GM18951 (cell line): ENCODE measurements at regions not wholly inside any gene's neighbourhood (a gene's known extent, or its start where the extent isn't known, plus 50 kb on each side); places are given as distances from the start of the nearest gene placed in this dataset.

Experiments
- POLR2A ChIP-seq: IDR thresholded peaks from 4 replicates; pipeline ENCODE4 v1.6.1; 2011; ENCODE audit warnings: mild to moderate bottlenecking; ENCODE audit not compliant: insufficient read length, insufficient read depth; ENCODE audit errors: extremely low read depth
- in situ Hi-C: fragments of 300-500 bp; cut with MboI; formaldehyde crosslinking; loops from one replicate; pipeline ENCODE4 v1.12.0; 2022; ENCODE audit warnings: low sequenced_read_pairs, mixed read lengths, inconsistent platforms; ENCODE audit not compliant: unreplicated experiment

DNA sequence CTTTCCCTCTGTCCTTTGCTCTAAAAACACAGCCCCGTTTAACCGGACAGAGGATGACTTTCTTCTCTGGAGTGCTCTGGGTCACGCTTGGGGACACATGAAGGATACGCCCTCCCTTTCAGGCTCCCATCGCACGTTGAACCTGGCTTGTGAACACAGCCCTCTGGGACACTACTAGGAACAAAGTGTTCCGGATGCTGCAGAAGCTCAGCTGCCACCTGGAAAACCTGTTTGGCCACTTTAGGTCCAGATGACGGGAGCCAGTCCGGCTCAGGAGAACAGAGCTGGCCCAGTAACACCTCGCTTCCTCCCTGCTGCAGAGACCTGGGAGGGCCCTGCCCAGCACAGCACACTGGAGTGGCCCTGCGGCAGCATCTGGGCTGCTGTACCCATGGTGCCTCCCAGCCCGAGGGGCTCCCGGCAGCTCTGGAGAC lies 60.1 kb downstream of the GADD45G start:
- in situ Hi-C loops, result no loop called here
- no peak for TF ChIP-seq POLR2A

DNA sequence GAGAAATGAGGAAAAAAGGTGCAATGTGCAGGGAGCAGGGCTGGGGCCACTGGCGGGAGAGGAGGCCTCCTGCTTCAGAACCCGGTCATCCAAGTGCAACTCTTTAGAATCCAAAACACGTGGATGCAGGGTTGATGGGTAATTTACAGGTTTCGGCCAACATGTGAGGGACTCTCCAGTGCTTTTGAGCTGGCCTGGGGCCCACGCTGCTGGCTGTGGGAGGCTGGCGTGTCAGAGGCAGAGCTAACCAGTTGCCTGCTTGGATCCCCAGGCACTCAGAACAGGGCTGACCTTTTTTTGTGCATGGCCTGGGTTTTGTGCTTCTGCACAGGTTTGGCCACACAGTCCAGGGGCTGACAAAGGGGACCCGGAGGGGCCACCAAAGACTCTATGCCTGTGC lies 61.6 kb downstream of the GADD45G start:
- TF ChIP-seq POLR2A, result no peak
- in situ Hi-C loops, result no loop called here

DNA sequence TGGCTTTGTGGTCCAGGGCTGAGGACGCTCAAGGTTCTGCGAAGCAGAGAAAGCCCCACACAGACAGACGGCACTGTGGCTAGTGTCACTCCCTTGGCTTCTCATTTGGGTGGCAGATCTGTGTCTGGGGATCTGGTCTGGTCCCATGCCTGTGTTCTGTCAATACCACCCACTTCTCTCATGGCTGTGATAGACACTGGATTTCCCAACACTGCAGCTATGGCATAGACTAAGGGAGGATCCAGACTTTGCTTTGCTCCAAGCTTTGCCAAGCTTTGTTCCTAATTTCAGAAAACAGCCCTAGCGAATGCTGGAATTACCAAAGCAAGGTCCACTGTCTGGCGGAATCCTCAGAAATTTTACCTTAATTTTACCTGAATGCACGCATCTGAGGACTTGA lies 62.1 kb downstream of the GADD45G start:
- no peak for TF ChIP-seq POLR2A
- in situ Hi-C loops, result no loop called here

DNA sequence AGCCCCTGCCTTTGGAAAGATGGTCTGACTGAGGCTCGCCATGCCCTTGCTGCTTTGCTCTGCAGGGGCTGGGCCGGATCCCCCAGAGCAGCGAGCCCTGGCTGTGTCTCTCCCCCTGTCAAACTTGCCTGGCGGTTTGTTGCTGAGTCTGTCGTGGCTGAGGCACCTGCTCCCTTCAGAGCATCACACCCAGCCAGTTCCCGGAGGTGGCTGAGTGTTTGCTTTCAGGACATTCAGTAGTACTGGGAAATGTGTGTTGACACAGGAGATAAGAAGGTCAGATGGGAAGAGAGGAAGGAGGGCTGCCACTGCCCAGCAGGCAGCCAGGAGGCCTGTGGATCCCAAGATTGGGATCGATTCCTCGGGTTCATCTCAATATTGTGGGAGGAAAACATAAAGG lies 62.9 kb downstream of the GADD45G start:
- in situ Hi-C loops, result no loop called here
- no peak for TF ChIP-seq POLR2A

DNA sequence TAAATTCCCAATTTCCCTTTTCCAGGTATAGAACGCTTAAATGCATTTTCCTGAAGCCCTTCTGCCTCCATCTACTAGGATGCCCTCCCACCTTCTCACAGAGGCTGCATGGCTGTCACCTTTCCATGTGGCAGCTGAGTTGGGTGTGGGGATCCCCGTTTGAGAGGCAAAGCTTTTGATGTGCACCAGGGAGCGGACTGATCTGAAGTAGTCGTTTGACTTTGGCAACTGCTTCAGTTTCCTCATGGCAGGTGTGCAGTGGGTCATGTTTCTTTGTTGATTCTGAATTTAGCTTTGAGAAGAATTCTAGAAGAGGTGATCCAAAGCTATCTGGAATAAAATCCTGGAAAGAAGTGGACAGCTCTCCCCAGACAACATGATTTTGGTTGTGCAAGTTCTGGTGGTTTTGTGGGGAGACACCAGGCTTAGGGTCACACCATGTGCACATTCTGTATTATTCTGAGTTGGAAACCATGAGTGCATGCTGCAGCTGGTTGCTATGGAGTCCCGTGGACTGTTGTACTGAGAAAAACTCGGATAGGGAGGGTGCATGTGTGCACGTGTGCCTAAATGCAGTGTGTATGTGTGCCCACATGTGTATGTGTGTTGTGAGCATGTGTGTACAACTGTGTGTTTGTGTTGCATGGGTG lies 63.5 kb downstream of the GADD45G start:
- in situ Hi-C loops, result no loop called here
- no peak for TF ChIP-seq POLR2A

DNA sequence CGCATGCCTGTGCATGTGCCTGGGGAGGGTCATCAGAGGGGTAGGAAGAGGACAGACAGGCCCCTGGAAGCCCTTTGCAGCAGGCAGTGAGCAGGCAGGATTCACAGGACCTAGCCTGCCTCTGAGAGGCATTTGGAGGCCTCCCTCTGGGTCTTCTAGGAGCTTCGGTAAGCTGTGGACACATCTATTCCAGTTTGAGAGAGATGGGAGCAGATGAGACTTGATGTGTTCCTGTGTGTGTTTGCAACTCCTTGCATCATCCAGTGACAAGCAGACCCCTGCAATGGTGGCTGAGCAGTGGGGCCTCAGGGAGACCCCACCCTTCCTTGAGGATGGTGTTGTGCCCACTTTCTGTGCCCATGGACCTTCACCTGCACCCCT lies 64.0 kb downstream of the GADD45G start:
- in situ Hi-C loops, result no loop called here
- no peak for TF ChIP-seq POLR2A

DNA sequence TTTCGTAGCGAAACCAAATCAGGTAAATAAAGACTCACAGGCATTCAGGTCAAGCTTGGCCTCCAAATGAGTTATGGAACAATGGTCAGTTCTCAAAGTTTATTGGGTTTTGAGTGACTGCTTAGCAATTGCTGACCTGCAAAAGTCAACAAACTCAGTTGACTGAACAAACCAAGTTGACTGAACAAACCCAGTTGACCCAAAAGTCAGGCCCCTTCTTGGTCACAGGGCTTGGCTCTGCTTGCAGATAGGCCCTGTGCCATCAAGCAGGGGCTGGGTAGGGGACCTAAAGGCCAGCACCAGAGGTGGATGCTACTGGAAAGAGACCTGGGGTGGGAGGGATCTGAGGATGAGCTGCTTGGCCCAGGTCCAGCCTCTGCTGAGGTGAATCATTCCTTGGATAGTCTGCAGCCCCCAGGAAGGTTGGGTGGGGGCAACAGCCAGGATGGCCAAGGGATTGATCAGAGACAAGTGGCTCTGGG lies 64.6 kb downstream of the GADD45G start:
- no peak for TF ChIP-seq POLR2A
- in situ Hi-C loops, result no loop called here

DNA sequence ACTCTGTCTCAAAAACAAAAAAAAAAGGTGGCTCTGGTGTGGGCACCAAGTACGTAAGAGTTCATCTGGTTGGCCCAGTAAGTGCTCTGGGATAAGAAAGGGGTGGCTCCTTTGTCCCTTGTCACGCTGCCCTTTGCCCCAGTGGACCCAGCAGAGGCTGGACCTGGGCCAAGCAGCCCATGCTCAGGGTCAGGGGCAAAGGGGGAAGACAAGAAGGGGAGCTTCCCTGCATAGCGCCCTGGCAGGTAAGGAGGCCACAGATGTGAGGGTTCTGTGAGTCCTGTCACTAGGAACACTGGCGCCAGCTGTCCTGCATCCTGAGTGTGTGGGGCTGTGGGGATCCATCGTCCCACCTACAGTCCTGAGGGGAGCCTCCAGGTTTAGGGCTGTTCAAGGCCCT lies 65.3 kb downstream of the GADD45G start:
- in situ Hi-C loops, result no loop called here
- no peak for TF ChIP-seq POLR2A

DNA sequence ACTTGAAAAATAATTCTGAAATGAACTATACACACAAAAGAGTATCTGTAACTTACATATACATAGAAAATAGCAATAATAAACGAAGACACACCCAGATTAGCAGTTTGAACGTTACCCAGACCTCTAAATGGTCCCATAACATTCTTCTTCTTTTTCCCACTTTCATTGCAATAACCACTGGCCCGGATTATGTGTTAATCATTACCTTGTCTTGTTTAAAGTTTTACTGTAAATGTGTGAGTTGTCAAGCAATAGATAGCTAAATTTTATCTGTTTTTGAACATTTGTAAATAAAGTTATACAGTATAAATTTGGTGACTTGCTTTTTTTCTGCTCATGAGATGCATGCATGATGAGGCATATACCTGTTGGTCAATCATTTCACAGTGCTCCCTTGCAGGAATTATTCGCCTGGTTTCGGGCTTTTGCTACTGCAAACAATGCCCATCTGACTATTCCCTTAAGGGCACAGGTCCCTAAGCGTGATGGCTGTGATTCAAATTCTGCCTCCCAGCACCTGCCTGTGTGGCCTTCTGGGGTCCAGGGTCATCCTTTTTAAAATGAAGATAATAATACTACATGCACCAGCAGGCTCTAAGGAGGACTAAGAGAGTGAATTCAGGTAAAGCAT lies 66.1 kb downstream of the GADD45G start:
- in situ Hi-C loops, result no loop called here
- no peak for TF ChIP-seq POLR2A

DNA sequence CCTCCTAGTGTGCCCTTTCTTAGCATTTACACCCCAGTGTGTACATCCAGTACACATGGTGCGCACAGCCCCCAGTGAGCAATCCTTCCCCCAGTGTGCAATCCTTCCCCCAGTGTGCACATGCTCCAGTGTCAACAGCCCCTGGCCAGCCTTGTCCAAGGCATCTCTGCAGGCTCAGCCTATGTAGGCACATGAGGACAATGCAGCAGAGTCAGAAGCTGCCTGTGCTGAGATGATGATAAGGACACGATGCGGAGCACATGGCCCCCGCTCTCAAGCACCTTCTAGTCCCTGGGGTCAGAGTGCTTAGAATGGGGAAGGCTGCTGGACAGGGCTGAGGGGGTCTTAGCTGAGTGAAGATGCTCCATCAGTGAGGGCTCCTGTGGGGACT lies 69.8 kb downstream of the GADD45G start:
- no peak for TF ChIP-seq POLR2A
- in situ Hi-C loops, result no loop called here

DNA sequence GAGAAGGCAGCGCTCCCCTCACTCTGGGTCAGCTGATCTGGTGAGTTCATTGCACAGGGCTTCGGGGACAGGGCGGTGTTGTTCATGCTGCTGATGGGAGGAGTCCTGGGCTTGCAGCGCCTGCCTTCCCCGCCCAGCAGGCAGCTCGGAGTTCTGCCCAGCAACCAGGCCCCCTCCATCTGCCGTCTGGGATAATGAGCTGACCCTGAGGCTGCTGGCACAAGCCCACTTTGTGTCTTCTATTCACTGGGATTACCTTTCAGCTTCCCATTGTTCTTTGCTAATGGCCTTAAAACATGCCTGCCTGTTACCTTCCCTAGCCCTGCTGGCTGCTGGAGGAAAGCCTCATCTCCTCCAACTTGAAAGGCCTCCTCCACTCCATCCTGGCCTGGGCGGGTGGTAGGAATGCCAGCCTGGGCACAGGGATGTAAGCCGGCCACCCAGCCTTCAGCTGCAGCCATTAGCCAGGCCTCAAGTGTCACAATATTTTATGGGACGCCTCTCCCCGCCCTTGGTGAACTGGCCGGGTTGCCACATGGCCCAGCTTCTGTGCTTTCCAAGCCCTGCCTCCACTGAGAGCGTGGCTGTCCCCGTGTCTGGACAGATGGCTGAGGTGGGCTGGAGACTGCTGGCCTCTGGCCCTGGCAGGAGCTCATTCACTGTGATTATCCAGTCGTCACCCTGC lies 70.4 kb downstream of the GADD45G start:
- in situ Hi-C loops, result no loop called here
- no peak for TF ChIP-seq POLR2A

DNA sequence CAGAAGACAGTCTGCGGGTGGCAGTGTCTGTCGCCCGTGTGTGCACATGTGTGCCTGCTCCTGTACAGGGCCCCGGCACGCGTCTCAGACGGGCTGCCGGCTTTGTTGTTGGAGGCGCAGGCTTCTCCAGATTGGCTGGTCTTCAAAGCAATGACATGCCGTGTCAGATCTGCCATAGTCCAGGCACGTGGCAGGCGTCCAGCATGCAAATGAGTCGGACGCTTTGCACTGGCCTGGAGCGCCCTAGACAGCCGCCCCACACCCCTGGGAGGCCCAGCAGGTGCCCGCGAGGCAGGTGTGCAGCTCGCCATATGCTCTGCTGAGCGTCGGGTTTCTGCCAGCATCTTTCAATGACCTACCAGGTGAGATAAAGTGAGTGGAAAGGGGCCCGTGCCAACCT lies 71.5 kb downstream of the GADD45G start:
- in situ Hi-C loops, result no loop called here

DNA sequence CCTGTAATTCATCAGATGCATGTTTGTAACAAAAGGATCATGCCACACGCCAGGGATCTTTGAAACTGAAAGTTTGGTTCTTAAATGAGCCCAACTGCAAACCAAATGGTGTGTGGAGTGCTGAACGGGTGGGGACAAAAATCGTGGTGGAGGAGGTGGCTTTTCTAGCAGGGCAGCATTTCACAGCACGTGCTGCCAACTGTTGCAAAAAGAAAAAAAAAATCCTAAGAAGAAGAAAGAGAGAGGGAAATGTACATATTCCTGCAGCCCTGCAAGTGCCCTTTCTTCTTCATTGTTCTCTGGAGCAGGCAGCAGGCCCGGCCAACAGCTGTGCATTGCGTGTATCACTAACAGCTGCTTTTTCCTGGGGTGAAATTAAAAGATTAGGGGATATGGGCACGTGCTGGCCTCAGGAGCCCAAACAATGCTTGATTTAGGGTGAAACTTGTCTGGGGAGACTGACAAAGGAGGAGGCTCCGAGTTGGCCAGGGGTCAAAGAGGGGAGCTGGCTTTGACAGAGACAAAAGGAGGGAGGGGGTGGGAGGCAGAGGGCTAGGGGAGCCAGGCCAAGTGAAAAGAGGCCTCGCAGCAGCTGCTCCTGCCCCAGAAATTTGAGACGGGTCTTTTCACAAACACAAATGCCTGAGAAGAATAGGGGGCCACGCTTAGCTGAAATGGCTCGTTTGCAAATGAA lies 73.0 kb downstream of the GADD45G start:
- no peak for TF ChIP-seq POLR2A
- in situ Hi-C loops, result no loop called here

More for the DNA sequence above, 71.5 kb downstream of the GADD45G start:
- no peak for TF ChIP-seq POLR2A
